NCI-H774 (cell line): ENCODE measurements at regions not wholly inside any gene's neighbourhood (a gene's known extent, or its start where the extent isn't known, plus 50 kb on each side); places are given as distances from the start of the nearest gene placed in this dataset.

ENCODE experiments used
- DNase-seq: peaks from one replicate; lab custom pipeline; 2025; lab: John Stamatoyannopoulos, UW

- no peak for DNase-seq
Observed at GRCh38 chr13:59546178-59546577, 617.5 kb downstream of the DIAPH3 start.

- no peak for DNase-seq
Observed at GRCh38 chr13:59547950-59548349, 615.8 kb downstream of the DIAPH3 start.

GRCh38 chr13:59562924-59563323, 600.8 kb downstream of the DIAPH3 start:
- no peak for DNase-seq

GRCh38 chr13:59566561-59566960, 597.2 kb downstream of the DIAPH3 start:
- no peak for DNase-seq

- DNase-seq: no peak
Observed at GRCh38 chr13:59568306-59568705, 595.4 kb downstream of the DIAPH3 start.

GRCh38 chr13:59570204-59570603, 593.5 kb downstream of the DIAPH3 start:
- DNase-seq: no peak

- no peak for DNase-seq
Observed at GRCh38 chr13:59584101-59584500, 579.6 kb downstream of the DIAPH3 start.

- DNase-seq: no peak
Observed at GRCh38 chr13:59584761-59585670, 578.7 kb downstream of the DIAPH3 start.

- DNase-seq: no peak
Observed at GRCh38 chr13:59587030-59587429, 576.7 kb downstream of the DIAPH3 start.

GRCh38 chr13:59587971-59588716, 575.6 kb downstream of the DIAPH3 start:
- DNase-seq: no peak

GRCh38 chr13:59588717-59589067, 575.0 kb downstream of the DIAPH3 start:
- no peak for DNase-seq

GRCh38 chr13:59601993-59602392, 561.7 kb downstream of the DIAPH3 start:
- DNase-seq: no peak

- DNase-seq: no peak
Observed at GRCh38 chr13:59603646-59604045, 560.1 kb downstream of the DIAPH3 start.

- DNase-seq: no peak
Observed at GRCh38 chr13:59607172-59607571, 556.6 kb downstream of the DIAPH3 start.

GRCh38 chr13:59607780-59608233, 555.9 kb downstream of the DIAPH3 start:
- DNase-seq: no peak

- DNase-seq: no peak
Observed at GRCh38 chr13:59609421-59609820, 554.3 kb downstream of the DIAPH3 start.
